GM18909 (cell line): ENCODE measurements at regions not wholly inside any gene's neighbourhood (a gene's known extent, or its start where the extent isn't known, plus 50 kb on each side); places are given as distances from the start of the nearest gene placed in this dataset.

ENCODE experiments used
- ATAC-seq: cut with Tn5 transposase; IDR thresholded peaks from one replicate; pipeline ENCODE4 v1.9.1; 2021; ENCODE audit warnings: mild to moderate bottlenecking; ENCODE audit not compliant: unreplicated experiment, poor library complexity

- ATAC-seq = no peak
Measured at GRCh38 chr2:176589825-176590440, 320.7 kb downstream of the MTX2 start.

- ATAC-seq = no peak
Measured at GRCh38 chr2:176592216-176592615, 323.0 kb downstream of the MTX2 start.

- ATAC-seq = no peak
Measured at GRCh38 chr2:176595986-176596385, 326.7 kb downstream of the MTX2 start.

GRCh38 chr2:176597916-176598315, 328.7 kb downstream of the MTX2 start:
- ATAC-seq = no peak

GRCh38 chr2:176598351-176598750, 329.1 kb downstream of the MTX2 start:
- no peak for ATAC-seq

GRCh38 chr2:176599796-176600485, 330.7 kb downstream of the MTX2 start:
- no peak for ATAC-seq

- ATAC-seq = no peak
Measured at GRCh38 chr2:176601066-176601465, 331.8 kb downstream of the MTX2 start.

GRCh38 chr2:176612036-176612435, 342.8 kb downstream of the MTX2 start:
- no peak for ATAC-seq

- no peak for ATAC-seq
Measured at GRCh38 chr2:176612736-176613135, 343.5 kb downstream of the MTX2 start.

GRCh38 chr2:176613323-176613987, 344.2 kb downstream of the MTX2 start:
- ATAC-seq = no peak

- ATAC-seq = no peak
Measured at GRCh38 chr2:176614049-176614448, 344.8 kb downstream of the MTX2 start.

- ATAC-seq = no peak
Measured at GRCh38 chr2:176614930-176615329, 345.7 kb downstream of the MTX2 start.

GRCh38 chr2:176619504-176619903, 350.3 kb downstream of the MTX2 start:
- no peak for ATAC-seq

GRCh38 chr2:176621350-176621749, 352.1 kb downstream of the MTX2 start:
- no peak for ATAC-seq

- no peak for ATAC-seq
Measured at GRCh38 chr2:176622792-176623191, 353.6 kb downstream of the MTX2 start.

- no peak for ATAC-seq
Measured at GRCh38 chr2:176626796-176627195, 357.6 kb downstream of the MTX2 start.

- ATAC-seq = no peak
Measured at GRCh38 chr2:176628438-176628837, 359.2 kb downstream of the MTX2 start.

GRCh38 chr2:176633754-176634153, 364.5 kb downstream of the MTX2 start:
- no peak for ATAC-seq

- no peak for ATAC-seq
Measured at GRCh38 chr2:176636401-176636800, 367.2 kb downstream of the MTX2 start.

GRCh38 chr2:176637142-176637485, 367.9 kb downstream of the MTX2 start:
- no peak for ATAC-seq

- ATAC-seq = peak; percentile 45
Measured at GRCh38 chr2:176637486-176638166, 368.4 kb downstream of the MTX2 start.
